RWPE1 (cell line): ENCODE measurements at regions not wholly inside any gene's neighbourhood (a gene's known extent, or its start where the extent isn't known, plus 50 kb on each side); places are given as distances from the start of the nearest gene placed in this dataset.

ENCODE experiments used
- CTCF ChIA-PET: fragments of 350-600 bp; sonication (Branson Sonifier 250); formaldehyde crosslinking; extraction: SDS; loops from one replicate; lab custom pipeline; 2021; lab: Yijun Ruan, JAX
- POLR2A ChIA-PET: fragments of 400-600 bp; formaldehyde crosslinking; extraction: SDS; loops from one replicate; lab custom pipeline; 2020; ENCODE audit warnings: antibody characterized with exemption; ENCODE audit not compliant: low non-redundant PET; lab: Yijun Ruan, JAX
- DNase-seq: peaks from one replicate; pipeline ENCODE4 v3.0.0; 2012; ENCODE audit warnings: low spot score
- H3K27ac ChIP-seq: fragments of 450-650 bp; 2 replicates; pipeline ENCODE4 v1.5.1; 2017
- TF ChIP-seq, protein P1 (sequence below): fragments of 450-650 bp; conservative IDR thresholded peaks from 2 replicates; pipeline ENCODE4 v1.5.1; 2017; ENCODE audit warnings: low read depth, mild to moderate bottlenecking

DNA sequence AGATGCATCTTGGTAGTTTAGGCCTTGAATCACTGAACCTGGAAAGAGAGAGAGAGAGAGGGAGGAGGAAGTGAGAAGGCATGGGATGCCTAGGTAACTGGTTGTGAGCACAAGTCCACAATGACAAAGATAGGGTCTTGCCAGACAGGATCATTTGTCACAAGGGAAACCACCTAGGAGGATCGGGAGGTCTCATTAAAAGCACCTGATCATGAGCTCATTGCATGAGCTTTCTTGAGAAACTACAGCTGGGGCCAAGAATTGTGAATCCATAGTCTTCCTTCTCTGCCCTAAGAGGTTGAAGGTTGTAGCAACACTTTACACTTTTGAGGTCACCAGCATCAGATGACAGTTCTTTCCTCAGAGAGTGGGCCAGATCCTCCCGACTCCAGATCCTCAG, 195.7 kb downstream of the CD83 start:
- H3K27ac ChIP-seq: no peak overlapping the region
- TF ChIP-seq, protein P1, sequence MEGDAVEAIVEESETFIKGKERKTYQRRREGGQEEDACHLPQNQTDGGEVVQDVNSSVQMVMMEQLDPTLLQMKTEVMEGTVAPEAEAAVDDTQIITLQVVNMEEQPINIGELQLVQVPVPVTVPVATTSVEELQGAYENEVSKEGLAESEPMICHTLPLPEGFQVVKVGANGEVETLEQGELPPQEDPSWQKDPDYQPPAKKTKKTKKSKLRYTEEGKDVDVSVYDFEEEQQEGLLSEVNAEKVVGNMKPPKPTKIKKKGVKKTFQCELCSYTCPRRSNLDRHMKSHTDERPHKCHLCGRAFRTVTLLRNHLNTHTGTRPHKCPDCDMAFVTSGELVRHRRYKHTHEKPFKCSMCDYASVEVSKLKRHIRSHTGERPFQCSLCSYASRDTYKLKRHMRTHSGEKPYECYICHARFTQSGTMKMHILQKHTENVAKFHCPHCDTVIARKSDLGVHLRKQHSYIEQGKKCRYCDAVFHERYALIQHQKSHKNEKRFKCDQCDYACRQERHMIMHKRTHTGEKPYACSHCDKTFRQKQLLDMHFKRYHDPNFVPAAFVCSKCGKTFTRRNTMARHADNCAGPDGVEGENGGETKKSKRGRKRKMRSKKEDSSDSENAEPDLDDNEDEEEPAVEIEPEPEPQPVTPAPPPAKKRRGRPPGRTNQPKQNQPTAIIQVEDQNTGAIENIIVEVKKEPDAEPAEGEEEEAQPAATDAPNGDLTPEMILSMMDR: no peak
- DNase-seq: no peak
- ChIA-PET POLR2A (no interaction called here), CTCF (interaction anchor here (0.6 kb wide), 1 partner anchor 981 kb away, joined by 4 read pairs; no protein-coding TSS in a partner anchor)

DNA sequence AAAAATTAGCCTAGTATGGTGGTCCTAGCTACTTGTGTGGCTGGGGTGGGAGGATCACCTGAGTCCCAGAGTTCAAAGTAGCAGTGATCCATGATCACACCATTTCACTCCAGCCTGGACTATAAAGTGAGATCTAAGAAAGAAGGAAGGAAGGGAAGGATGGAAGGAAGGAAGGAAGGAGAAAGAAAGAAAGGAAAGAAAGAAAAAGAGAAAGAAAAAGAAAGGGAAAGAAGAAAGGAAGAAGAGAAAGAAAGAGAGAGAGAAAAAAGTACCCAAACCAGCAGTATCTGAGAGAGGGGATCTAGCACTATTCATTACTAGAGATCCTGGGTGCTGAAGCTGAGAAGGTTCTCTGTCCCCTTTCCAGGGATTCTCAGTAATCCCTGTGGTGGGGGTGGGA, 197.8 kb downstream of the CD83 start:
- CTCF ChIA-PET: no interaction called here
- TF ChIP-seq, protein P1: no peak
- no peak for DNase-seq
- POLR2A ChIA-PET: no interaction called here
- no peak overlapping the region for H3K27ac ChIP-seq

DNA sequence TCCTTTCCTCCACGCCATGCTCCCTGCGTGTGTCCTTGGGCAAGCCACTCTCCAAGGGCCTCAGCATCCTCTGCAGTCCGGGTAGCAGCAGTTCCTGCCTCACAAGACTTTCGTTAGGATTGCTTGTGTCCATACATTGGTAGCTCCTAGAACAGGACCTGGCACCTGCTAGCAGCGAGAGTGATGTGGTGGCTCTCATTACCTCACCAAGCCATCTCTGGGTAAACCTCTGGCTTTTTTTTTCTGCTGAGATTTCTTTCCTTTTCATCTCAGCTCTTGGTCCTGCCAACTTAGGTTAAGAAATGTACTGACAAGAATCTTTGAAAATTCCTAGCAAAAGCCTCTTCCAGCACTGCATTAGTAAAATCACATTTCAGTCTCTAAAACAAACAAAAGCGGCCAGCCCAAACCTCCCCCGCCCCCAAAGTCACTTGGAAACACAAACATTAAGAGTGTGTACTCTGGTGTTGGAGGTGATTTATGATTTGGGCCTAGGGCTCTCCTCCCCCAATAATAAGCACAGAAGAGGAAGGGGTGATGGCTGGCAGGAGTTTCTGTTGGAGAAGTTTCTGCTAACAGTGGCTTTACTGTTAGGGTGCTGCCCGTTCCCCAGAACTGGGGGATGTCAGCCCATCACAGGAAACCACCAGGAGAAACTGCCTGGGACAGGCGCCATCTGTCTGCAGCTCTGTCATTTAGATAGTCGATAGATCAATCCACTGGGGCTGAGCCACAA, 199.2 kb downstream of the CD83 start:
- DNase-seq: no peak
- H3K27ac ChIP-seq: no peak overlapping the region
- ChIA-PET CTCF (interaction anchor here (0.7 kb wide), 1 partner anchor 92 kb away, joined by 3 read pairs; no protein-coding TSS in a partner anchor), POLR2A (interaction anchor here (0.6 kb wide), 1 partner anchor 106 kb away, joined by 3 read pairs; no protein-coding TSS in a partner anchor)
- TF ChIP-seq, protein P1: no peak

DNA sequence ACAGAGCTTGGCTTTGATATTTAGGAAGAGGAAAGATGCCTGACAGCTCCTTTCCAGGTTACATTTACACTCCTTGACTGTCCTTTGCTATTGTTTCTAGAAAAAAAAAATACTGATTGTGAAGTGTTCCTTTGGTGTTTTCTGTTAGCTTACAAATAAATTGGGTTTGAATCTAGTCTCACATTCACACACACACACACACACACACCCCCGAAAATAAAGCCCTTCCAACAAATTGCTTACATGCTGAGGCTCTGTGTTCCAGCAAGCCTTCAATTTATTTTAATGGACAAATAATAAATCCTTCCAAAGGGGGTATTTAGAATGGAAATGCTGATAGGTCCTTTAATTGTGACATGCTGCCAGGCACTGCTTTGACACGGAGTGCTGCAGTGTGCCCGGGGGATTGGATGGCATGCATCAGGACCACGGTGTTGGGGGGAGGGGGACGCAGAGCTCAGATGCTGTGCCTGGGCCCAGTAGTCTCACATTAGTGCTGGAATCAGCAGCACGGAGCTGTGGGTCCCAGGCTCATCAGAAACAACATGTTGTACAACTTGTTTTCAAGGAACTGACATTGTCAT, 199.9 kb downstream of the CD83 start:
- POLR2A ChIA-PET: no interaction called here
- no peak overlapping the region for H3K27ac ChIP-seq
- DNase-seq: no peak
- TF ChIP-seq, protein P1: no peak
- CTCF ChIA-PET: interaction anchor here (0.6 kb wide), 1 partner anchor 104 kb away, joined by 4 read pairs; no protein-coding TSS in a partner anchor

DNA sequence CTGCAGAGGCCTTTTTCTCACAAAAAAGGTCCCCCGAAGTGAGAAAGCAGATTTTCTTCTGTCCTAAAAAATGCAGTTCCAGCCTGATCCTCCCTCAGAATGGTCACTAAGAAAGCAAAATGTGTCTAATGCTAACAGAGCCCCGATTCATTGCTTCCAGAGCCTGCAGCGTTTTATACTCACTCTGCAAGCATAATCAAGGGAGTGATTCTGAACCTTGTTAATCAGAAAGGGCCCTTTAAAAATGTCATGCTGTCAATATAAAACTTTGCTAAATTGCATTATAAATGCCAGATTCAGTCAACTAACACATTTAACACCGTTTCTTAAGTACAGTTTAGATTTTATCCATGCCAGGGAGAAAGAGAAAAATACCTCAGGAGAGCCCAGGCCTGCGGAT, 202.8 kb downstream of the CD83 start:
- POLR2A ChIA-PET: no interaction called here
- TF ChIP-seq, protein P1: no peak
- no peak overlapping the region for H3K27ac ChIP-seq
- DNase-seq: no peak
- CTCF ChIA-PET: no interaction called here

DNA sequence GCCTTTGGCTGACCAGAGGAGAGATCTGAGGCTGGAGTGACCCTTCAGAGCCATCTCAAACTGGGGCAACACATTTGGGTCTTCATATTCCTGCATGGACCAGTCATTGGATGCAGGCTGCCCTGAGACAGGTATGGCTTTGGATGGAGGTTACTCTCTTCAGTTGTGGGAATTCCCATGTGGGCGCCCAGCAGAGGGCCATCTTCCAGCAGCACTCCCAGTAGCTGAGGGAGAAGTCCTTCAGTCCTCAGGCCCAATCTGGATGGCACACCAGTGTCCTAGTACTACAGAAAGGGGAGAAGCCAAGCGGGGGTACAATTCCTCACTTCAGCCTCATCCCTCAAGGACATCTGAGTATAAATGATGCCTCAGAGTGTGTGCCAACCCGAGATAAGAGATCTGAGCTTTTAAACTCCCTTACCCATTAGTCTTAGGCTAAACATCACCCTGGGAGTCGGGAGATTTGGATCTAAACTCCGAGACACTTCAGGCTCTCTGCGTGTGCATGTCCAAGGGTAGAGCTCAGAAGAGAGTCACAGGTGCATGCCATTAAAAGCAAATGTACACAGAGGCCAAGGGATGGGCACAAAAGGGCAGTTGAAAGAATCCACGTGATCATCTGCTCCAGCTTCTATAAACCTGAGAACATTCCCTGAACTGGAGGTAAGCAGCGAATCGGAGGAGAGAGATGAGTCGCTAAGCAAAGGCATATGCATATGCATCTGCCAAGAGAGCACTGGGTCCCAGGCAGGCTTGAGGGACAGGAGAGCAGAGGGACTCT, 204.6 kb downstream of the CD83 start:
- TF ChIP-seq, protein P1: no peak
- no peak for DNase-seq
- ChIA-PET CTCF (interaction anchor here (0.6 kb wide), 1 partner anchor 736 kb away, joined by 3 read pairs; no protein-coding TSS in a partner anchor), POLR2A (no interaction called here)
- no peak overlapping the region for H3K27ac ChIP-seq
